ENCODE measurements at regions not wholly inside any gene's neighbourhood (a gene's known extent, or its start where the extent isn't known, plus 50 kb on each side); places are given as distances from the start of the nearest gene placed in this dataset.

- POLR2A ChIA-PET, result no interaction called here
- CTCF ChIA-PET, result no interaction called here
These were observed 909.2 kb downstream of the CCDC85A start for GRCh38 chr2:57093020-57093419.

GRCh38 chr2:57097855-57098254, 914.1 kb downstream of the CCDC85A start:
- Histone ChIP-seq H3K27me3 (ENCODE audit: insufficient read depth) (no peaks in the 10 kb centered on the region), H3K36me3 (replicated peaks in 1 of 2; ENCODE audit: control insufficient read depth in 1 of 2, insufficient read depth in 2 of 2, low read length in 1 of 2) (peaks cover 0 to 55% of the 10 kb centered on the region in 2 experiments), H3K79me2 (ENCODE audit: insufficient read depth) (no peaks in the 10 kb centered on the region), H3K4me2 (no peak overlapping the region), H4K20me1 (ENCODE audit: insufficient read depth) (no peaks in the 10 kb centered on the region), H3K4me3 (ENCODE audit: low read depth in 2 of 2, low read length in 1 of 2) (no peak overlapping the region), H3K9me3 (peaks cover 32% of the 10 kb centered on the region), H2AFZ (ENCODE audit: low read depth) (no peak overlapping the region), H3K9ac (no peak overlapping the region), H3K27ac (ENCODE audit: low read depth in 2 of 2, low read length in 1 of 2) (no peak overlapping the region), H3F3A (replicated peaks; ENCODE audit: insufficient read depth) (peaks cover 18% of the 10 kb centered on the region), H3K9me2 (no peaks in the 10 kb centered on the region), H3K4me1 (ENCODE audit: control insufficient read depth in 1 of 2, insufficient read depth in 2 of 2, low read depth in 1 of 2, low read length in 1 of 2) (no peaks in the 10 kb centered on the region)
- WGBS (ENCODE audit: low lambda C conversion rate), result 30% methylated on average over 1 of the region's 1 CpG
- no peak for TF ChIP-seq GATA2 (CRISPR knock-in tag; IDR thresholded peaks at IDR 0.05)
- TF ChIP-seq MEF2A (IDR thresholded peaks at IDR 0.05; ENCODE audit: borderline replicate concordance, low read depth), result no peak
- TF ChIP-seq, protein P1, sequence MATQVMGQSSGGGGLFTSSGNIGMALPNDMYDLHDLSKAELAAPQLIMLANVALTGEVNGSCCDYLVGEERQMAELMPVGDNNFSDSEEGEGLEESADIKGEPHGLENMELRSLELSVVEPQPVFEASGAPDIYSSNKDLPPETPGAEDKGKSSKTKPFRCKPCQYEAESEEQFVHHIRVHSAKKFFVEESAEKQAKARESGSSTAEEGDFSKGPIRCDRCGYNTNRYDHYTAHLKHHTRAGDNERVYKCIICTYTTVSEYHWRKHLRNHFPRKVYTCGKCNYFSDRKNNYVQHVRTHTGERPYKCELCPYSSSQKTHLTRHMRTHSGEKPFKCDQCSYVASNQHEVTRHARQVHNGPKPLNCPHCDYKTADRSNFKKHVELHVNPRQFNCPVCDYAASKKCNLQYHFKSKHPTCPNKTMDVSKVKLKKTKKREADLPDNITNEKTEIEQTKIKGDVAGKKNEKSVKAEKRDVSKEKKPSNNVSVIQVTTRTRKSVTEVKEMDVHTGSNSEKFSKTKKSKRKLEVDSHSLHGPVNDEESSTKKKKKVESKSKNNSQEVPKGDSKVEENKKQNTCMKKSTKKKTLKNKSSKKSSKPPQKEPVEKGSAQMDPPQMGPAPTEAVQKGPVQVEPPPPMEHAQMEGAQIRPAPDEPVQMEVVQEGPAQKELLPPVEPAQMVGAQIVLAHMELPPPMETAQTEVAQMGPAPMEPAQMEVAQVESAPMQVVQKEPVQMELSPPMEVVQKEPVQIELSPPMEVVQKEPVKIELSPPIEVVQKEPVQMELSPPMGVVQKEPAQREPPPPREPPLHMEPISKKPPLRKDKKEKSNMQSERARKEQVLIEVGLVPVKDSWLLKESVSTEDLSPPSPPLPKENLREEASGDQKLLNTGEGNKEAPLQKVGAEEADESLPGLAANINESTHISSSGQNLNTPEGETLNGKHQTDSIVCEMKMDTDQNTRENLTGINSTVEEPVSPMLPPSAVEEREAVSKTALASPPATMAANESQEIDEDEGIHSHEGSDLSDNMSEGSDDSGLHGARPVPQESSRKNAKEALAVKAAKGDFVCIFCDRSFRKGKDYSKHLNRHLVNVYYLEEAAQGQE (IDR thresholded peaks at IDR 0.05; ENCODE audit: low read depth, low read length), result no peak
- TF ChIP-seq NFIC (IDR thresholded peaks at IDR 0.05; ENCODE audit: borderline replicate concordance), result no peak
- no peak for TF ChIP-seq TAF1 (IDR thresholded peaks at IDR 0.05; ENCODE audit: borderline replicate concordance, low read depth, low read length)
- POLR2A ChIA-PET, result no interaction called here
- no peak for DNase-seq
- CTCF ChIA-PET, result no interaction called here

More at GRCh38 chr2:57093020-57093419, 909.2 kb downstream of the CCDC85A start:
- Histone ChIP-seq H3K4me1 (ENCODE audit: control insufficient read depth in 1 of 2, insufficient read depth in 2 of 2, low read depth in 1 of 2, low read length in 1 of 2) (no peaks in the 10 kb centered on the region), H3K27me3 (ENCODE audit: insufficient read depth) (no peaks in the 10 kb centered on the region), H3K4me3 (ENCODE audit: low read depth in 2 of 2, low read length in 1 of 2) (no peak overlapping the region), H2AFZ (ENCODE audit: low read depth) (no peak overlapping the region), H3K27ac (ENCODE audit: low read depth in 2 of 2, low read length in 1 of 2) (no peak overlapping the region), H3K9me2 (no peaks in the 10 kb centered on the region), H4K20me1 (ENCODE audit: insufficient read depth) (no peaks in the 10 kb centered on the region), H3K9ac (no peak overlapping the region), H3K36me3 (replicated peaks in 1 of 2; ENCODE audit: control insufficient read depth in 1 of 2, insufficient read depth in 2 of 2, low read length in 1 of 2) (peaks cover 2 to 38% of the 10 kb centered on the region in 2 experiments), H3K4me2 (no peak overlapping the region), H3F3A (replicated peaks; ENCODE audit: insufficient read depth) (peaks cover 11% of the 10 kb centered on the region), H3K9me3 (peaks cover 8% of the 10 kb centered on the region), H3K79me2 (ENCODE audit: insufficient read depth) (0 out of 2 replicates have a peak, but pooled peaks cover 2% of the 10 kb centered on the region)
- TF ChIP-seq CHD2 (IDR thresholded peaks at IDR 0.05; ENCODE audit: low read length, partially characterized antibody), result no peak
- no peak for TF ChIP-seq USF1 (IDR thresholded peaks at IDR 0.05; ENCODE audit: borderline replicate concordance, low read depth)
- no peak for TF ChIP-seq SMC3 (IDR thresholded peaks at IDR 0.05; ENCODE audit: low read depth, low read length)
- no peak for DNase-seq
